22Rv1 (cell line): ENCODE measurements at regions not wholly inside any gene's neighbourhood (a gene's known extent, or its start where the extent isn't known, plus 50 kb on each side); places are given as distances from the start of the nearest gene placed in this dataset.

Experiments
- H3K27ac ChIP-seq: fragments of 450-650 bp; 2 replicates; pipeline ENCODE4 v1.5.1; 2017
- CTCF ChIP-seq: fragments of 450-650 bp; IDR thresholded peaks from 2 replicates; pipeline ENCODE4 v1.5.1; 2017; ENCODE audit warnings: mild to moderate bottlenecking
- ZFX ChIP-seq: fragments of 450-650 bp; IDR thresholded peaks from 2 replicates; pipeline ENCODE4 v1.6.1; 2017; ENCODE audit warnings: antibody characterized with exemption, borderline replicate concordance

- no peak overlapping the region for H3K27ac ChIP-seq
- no peak for TF ChIP-seq CTCF
- no peak for TF ChIP-seq ZFX
Observed at GRCh38 chr15:39208187-39208586, 372.7 kb upstream of the THBS1 start.

GRCh38 chr15:39209548-39210211 is 371.2 kb upstream of the THBS1 start:
- no peak for TF ChIP-seq ZFX
- no peak overlapping the region for H3K27ac ChIP-seq

DNA sequence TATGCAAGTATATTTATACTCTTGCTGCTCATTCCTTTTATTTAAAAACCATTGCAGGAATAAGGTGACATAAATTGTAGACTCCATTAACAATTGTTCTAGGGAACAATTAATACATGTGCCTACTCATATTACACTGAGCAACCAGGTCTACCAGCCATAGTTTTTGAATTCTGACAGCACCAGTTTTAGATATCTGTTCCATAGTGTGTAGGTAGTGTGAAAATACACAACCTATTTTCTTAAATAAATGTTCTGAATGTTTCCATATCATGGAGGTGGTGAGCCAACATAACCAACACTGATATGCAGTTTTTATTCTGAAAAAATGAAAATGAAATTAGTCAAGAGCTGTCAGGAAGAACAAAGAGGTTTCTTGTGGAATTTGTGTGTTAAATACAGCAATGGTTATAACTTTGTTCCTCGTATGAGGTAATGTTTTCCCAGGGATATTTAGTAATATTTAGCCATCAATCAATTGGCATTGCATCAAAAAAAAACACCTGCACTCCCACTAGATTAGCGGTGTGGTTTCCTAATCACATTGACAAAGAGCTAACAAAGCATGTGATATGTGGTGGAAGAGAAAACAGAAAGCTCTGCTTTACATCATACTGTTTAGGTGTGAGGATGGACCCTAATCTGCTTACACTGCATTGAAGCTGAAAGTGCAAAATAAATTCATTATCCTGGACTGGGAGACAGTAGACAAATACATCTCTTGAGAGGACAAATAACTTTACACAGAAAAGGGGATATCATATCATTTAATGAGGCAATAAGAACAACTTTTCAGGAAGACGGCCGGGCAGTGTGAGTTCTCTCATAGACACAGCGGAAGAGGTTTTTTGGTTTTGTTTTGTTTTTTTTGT is 369.5 kb upstream of the THBS1 start:
- TF ChIP-seq ZFX (no peak), CTCF (no peak)
- H3K27ac ChIP-seq = no peak overlapping the region

DNA sequence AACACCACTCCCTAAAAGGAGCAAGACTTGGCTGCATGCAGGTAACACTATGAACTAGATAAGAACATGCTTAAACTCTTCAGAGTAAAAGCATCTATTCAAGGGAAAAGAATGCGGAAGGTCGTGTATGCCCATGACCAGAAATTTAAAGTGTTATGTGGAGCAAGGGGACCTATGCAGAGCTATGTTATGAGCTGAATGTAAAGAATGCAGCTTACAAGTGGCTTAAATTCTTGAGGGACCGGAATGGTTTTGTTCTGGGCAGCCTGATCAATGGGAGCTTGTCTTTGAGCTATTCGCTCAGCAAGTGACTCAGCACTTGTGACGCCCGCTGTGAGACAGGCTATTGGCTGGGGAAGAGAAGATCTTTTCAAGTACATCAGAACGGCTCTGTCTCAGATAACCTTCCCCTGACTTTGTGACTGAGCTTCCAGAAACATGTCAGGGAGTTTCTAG is 367.5 kb upstream of the THBS1 start:
- H3K27ac ChIP-seq = no peak overlapping the region
- TF ChIP-seq CTCF = no peak
- no peak for TF ChIP-seq ZFX

DNA sequence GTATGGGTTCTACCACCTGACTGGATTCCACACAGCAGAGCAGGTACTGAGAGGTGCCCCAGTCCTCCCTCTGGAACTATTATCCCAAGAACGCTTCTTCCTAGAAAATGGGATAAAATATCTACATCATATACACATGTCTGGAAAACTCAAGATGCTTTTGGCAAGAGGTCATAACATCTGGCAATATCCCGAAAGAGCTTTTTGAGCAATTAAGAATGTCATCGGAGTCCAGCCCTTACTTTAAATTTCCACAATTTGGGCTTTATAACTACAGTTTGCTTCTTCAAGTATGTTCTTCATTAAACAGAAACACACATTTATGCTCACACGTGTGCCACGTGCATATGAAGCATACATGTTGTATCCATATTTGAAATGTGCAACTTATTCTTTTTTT is 365.9 kb upstream of the THBS1 start:
- no peak overlapping the region for H3K27ac ChIP-seq
- TF ChIP-seq ZFX = no peak
- no peak for TF ChIP-seq CTCF

DNA sequence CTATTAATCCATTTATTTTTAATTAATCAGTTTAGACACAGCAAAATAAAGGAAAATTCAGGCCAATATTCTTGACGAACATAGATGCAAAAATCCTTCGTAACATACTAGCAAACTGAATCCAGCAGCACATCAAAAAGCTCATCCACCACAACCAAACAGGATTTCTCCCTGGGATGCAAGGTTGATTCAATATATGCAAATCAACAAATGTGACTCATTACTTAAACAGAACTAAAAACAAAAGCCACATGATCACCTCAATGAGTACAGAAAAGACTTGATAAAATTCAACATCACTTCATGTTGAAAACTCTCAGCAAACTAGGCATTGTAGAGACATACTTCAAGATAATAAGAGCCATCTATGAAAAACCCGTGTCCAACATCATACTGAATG is 364.1 kb upstream of the THBS1 start:
- no peak overlapping the region for H3K27ac ChIP-seq
- no peak for TF ChIP-seq CTCF
- TF ChIP-seq ZFX = no peak

DNA sequence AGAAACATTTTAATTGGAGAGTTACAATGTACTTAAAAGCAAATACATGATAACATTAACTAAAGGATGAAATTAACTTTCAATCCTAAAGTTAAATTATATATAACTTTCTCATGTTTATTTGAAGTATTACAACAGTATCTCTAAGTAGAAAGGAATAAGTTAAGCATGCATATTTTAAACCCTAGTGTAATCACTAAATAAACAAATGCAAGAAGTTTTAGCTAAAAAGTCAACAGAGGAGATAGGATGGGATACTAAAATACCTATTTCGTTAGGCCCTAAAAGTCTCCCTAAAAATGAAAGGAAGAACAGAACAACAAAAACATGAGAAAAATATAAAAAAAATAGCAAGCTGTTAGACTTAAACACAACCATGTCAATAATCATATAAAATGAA is 361.3 kb upstream of the THBS1 start:
- H3K27ac ChIP-seq = no peak overlapping the region
- TF ChIP-seq ZFX = no peak
- no peak for TF ChIP-seq CTCF
